C4-2B (cell line): ENCODE measurements at regions not wholly inside any gene's neighbourhood (a gene's known extent, or its start where the extent isn't known, plus 50 kb on each side); places are given as distances from the start of the nearest gene placed in this dataset.

Experiments
- ZFX ChIP-seq: fragments of 450-650 bp; IDR thresholded peaks from 2 replicates; pipeline ENCODE4 v1.6.1; 2017
- TF ChIP-seq, protein P1 (sequence below): fragments of 450-650 bp; conservative IDR thresholded peaks from 2 replicates; pipeline ENCODE4 v1.5.1; 2017; ENCODE audit warnings: mild to moderate bottlenecking

DNA sequence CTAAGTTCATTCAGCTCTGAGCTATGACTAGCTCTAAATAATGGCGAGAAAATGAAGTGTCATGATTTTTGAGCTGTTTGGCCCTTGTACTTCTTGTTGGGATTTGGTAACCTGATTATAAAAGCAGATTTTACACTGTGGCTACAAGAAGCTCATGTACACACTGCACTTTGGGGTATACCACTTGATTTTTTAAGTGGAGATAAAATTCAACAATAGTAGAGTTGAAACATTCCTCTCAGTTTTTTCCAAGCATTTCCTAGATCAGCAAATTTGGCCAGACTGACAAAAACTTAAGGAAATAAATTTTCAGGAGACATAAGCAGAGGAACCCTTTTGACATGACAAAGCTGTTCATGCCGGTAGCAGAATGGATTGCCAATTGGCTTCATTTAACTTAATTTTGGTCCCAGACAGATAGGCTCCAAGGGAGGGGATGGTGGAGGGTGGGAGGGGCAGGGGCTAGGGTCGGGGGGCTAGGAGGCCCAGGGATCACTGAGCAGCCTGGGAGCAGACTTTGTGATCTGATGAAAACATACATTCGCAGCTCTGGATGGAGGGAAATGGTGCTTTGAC is 575.9 kb downstream of the METTL15 start:
- TF ChIP-seq, protein P1, sequence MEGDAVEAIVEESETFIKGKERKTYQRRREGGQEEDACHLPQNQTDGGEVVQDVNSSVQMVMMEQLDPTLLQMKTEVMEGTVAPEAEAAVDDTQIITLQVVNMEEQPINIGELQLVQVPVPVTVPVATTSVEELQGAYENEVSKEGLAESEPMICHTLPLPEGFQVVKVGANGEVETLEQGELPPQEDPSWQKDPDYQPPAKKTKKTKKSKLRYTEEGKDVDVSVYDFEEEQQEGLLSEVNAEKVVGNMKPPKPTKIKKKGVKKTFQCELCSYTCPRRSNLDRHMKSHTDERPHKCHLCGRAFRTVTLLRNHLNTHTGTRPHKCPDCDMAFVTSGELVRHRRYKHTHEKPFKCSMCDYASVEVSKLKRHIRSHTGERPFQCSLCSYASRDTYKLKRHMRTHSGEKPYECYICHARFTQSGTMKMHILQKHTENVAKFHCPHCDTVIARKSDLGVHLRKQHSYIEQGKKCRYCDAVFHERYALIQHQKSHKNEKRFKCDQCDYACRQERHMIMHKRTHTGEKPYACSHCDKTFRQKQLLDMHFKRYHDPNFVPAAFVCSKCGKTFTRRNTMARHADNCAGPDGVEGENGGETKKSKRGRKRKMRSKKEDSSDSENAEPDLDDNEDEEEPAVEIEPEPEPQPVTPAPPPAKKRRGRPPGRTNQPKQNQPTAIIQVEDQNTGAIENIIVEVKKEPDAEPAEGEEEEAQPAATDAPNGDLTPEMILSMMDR, result no peak
- no peak for TF ChIP-seq ZFX
